ENCODE measurements at regions not wholly inside any gene's neighbourhood (a gene's known extent, or its start where the extent isn't known, plus 50 kb on each side); places are given as distances from the start of the nearest gene placed in this dataset.

- DNase-seq (ENCODE audit: low read depth), result no peak
These were observed 966.9 kb upstream of the TMEM132C start for GRCh38 chr12:127300075-127300474.

- DNase-seq (ENCODE audit: low read depth), result no peak
These were observed 966.2 kb upstream of the TMEM132C start for GRCh38 chr12:127300753-127301152.

- DNase-seq (ENCODE audit: low read depth), result no peak
These were observed 965.1 kb upstream of the TMEM132C start for GRCh38 chr12:127301876-127302275.

- DNase-seq (ENCODE audit: low read depth), result no peak
These were observed 961.9 kb upstream of the TMEM132C start for GRCh38 chr12:127304751-127305725.

GRCh38 chr12:127306604-127307215 lies 960.3 kb upstream of the TMEM132C start:
- DNase-seq (ENCODE audit: low read depth), result peak; percentile 32

GRCh38 chr12:127307528-127307927 lies 959.4 kb upstream of the TMEM132C start:
- DNase-seq (ENCODE audit: low read depth), result no peak

GRCh38 chr12:127308148-127308547 lies 958.8 kb upstream of the TMEM132C start:
- DNase-seq (ENCODE audit: low read depth), result no peak

GRCh38 chr12:127310548-127310947 lies 956.4 kb upstream of the TMEM132C start:
- DNase-seq (ENCODE audit: low read depth), result no peak

GRCh38 chr12:127311720-127312364 lies 955.1 kb upstream of the TMEM132C start:
- no peak for DNase-seq (ENCODE audit: low read depth)

- DNase-seq (ENCODE audit: low read depth), result no peak
These were observed 942.3 kb upstream of the TMEM132C start for GRCh38 chr12:127324681-127325080.

GRCh38 chr12:127327986-127328385 lies 939.0 kb upstream of the TMEM132C start:
- no peak for DNase-seq (ENCODE audit: low read depth)

- DNase-seq (ENCODE audit: low read depth), result no peak
These were observed 938.1 kb upstream of the TMEM132C start for GRCh38 chr12:127328867-127329266.

GRCh38 chr12:127334365-127334764 lies 932.6 kb upstream of the TMEM132C start:
- DNase-seq (ENCODE audit: low read depth), result no peak

- DNase-seq (ENCODE audit: low read depth), result no peak
These were observed 931.9 kb upstream of the TMEM132C start for GRCh38 chr12:127334912-127335644.

- DNase-seq (ENCODE audit: low read depth), result no peak
These were observed 930.6 kb upstream of the TMEM132C start for GRCh38 chr12:127336416-127336815.

GRCh38 chr12:127339065-127339464 lies 927.9 kb upstream of the TMEM132C start:
- DNase-seq (ENCODE audit: low read depth), result no peak

GRCh38 chr12:127340381-127340780 lies 926.6 kb upstream of the TMEM132C start:
- DNase-seq (ENCODE audit: low read depth), result no peak

GRCh38 chr12:127342861-127343260 lies 924.1 kb upstream of the TMEM132C start:
- DNase-seq (ENCODE audit: low read depth), result no peak

- DNase-seq (ENCODE audit: low read depth), result no peak
These were observed 923.0 kb upstream of the TMEM132C start for GRCh38 chr12:127343940-127344339.

GRCh38 chr12:127351481-127352010 lies 915.4 kb upstream of the TMEM132C start:
- DNase-seq (ENCODE audit: low read depth), result no peak

- peak; percentile 12 for DNase-seq (ENCODE audit: low read depth)
These were observed 911.7 kb upstream of the TMEM132C start for GRCh38 chr12:127355061-127355841.

Measured in GM04504 (cell line).